ENCODE measurements at regions not wholly inside any gene's neighbourhood (a gene's known extent, or its start where the extent isn't known, plus 50 kb on each side); places are given as distances from the start of the nearest gene placed in this dataset.
"Not testable (repeated sequence)": the region's sequence is repeated elsewhere in the genome, so short reads cannot be mapped to it uniquely, and the experiment has no call there.

- no peak for DNase-seq
These were observed 257.0 kb upstream of the MINDY3 start for GRCh38 chr10:16117305-16117695.

- DNase-seq: no peak
These were observed 259.1 kb upstream of the MINDY3 start for GRCh38 chr10:16119445-16119844.

GRCh38 chr10:16120563-16120962 lies 260.3 kb upstream of the MINDY3 start:
- no peak for DNase-seq

- DNase-seq: no peak
These were observed 281.2 kb upstream of the MINDY3 start for GRCh38 chr10:16141499-16141898.

- DNase-seq: no peak
These were observed 286.7 kb upstream of the MINDY3 start for GRCh38 chr10:16146993-16147392.

- no peak for DNase-seq
These were observed 281.0 kb upstream of the PTER start for GRCh38 chr10:16155834-16156233.

- no peak for DNase-seq
These were observed 280.1 kb upstream of the PTER start for GRCh38 chr10:16156681-16157080.

GRCh38 chr10:16165067-16165466 lies 271.7 kb upstream of the PTER start:
- not testable (repeated sequence) for DNase-seq

GRCh38 chr10:16182144-16182543 lies 254.7 kb upstream of the PTER start:
- no peak for DNase-seq

GRCh38 chr10:16182688-16183087 lies 254.1 kb upstream of the PTER start:
- DNase-seq: no peak

- DNase-seq: no peak
These were observed 252.7 kb upstream of the PTER start for GRCh38 chr10:16184096-16184597.

GRCh38 chr10:16184906-16185305 lies 251.9 kb upstream of the PTER start:
- no peak for DNase-seq

GRCh38 chr10:16186564-16186963 lies 250.2 kb upstream of the PTER start:
- no peak for DNase-seq

- no peak for DNase-seq
These were observed 249.6 kb upstream of the PTER start for GRCh38 chr10:16187161-16187560.

GRCh38 chr10:16192337-16192736 lies 244.5 kb upstream of the PTER start:
- DNase-seq: no peak

GRCh38 chr10:16193241-16193640 lies 243.6 kb upstream of the PTER start:
- no peak for DNase-seq

GRCh38 chr10:16195178-16195769 lies 241.5 kb upstream of the PTER start:
- no peak for DNase-seq

- no peak for DNase-seq
These were observed 240.9 kb upstream of the PTER start for GRCh38 chr10:16195894-16196293.

- DNase-seq: no peak
These were observed 237.6 kb upstream of the PTER start for GRCh38 chr10:16199216-16199615.

GRCh38 chr10:16223618-16224017 lies 213.2 kb upstream of the PTER start:
- DNase-seq: not testable (repeated sequence)

GRCh38 chr10:16227674-16228073 lies 209.1 kb upstream of the PTER start:
- DNase-seq: no peak

- DNase-seq: no peak
These were observed 205.6 kb upstream of the PTER start for GRCh38 chr10:16231176-16231575.

GRCh38 chr10:16231734-16232435 lies 204.9 kb upstream of the PTER start:
- DNase-seq: no peak

- DNase-seq: no peak
These were observed 204.4 kb upstream of the PTER start for GRCh38 chr10:16232441-16232840.

- no peak for DNase-seq
These were observed 201.9 kb upstream of the PTER start for GRCh38 chr10:16234916-16235315.
